Activated CD8-positive, alpha-beta memory T cell treated with anti-CD3 and anti-CD28 coated beads, Interleukin-2, amount 50 U/mL, for 1 hour (primary cell): ENCODE measurements at regions not wholly inside any gene's neighbourhood (a gene's known extent, or its start where the extent isn't known, plus 50 kb on each side); places are given as distances from the start of the nearest gene placed in this dataset.

Experiments used
- DNase-seq: peaks from one replicate; pipeline ENCODE4 v3.0.0-alpha.2; 2020; ENCODE audit errors: extremely low read depth

DNA sequence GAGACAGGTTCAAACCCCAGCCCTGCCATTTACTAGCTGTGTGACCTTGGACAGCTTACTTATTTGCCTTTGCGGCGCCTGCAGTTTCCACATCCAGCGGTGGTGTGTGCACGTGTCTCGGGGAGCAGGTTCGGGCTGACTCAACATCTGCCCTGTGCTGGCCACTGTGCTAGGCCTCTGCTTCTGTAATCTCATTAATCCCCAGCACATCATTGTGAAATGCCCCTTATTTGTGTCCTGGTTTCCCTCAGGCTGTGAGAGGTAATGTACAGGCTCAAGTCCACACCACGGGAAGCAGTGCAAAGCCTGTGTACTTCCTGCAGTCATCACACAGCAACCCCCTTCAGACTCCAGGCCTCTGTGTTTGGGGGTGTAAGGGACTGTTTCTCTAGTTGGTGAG, 285.7 kb downstream of the RPS24 start:
- DNase-seq, result no peak

DNA sequence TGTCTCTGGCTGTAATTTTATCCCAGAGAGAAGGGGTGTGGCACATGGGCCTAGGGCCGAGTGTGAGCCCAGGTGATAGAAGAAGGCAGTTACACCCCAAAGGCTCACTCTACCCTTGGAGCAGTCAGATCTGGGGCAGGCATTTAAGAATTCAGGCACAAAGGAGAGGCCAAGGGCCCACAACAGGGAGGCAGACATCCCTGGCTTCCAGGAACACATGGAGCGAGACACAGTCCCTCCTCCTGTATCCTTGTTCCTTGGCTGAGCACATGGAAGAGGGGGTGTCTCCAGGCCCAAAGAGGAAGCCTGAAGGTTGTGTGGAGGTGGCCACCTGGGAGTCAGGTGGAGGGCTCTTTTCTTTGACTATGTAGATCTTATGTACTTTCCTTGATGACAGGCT, 286.2 kb downstream of the RPS24 start:
- no peak for DNase-seq

DNA sequence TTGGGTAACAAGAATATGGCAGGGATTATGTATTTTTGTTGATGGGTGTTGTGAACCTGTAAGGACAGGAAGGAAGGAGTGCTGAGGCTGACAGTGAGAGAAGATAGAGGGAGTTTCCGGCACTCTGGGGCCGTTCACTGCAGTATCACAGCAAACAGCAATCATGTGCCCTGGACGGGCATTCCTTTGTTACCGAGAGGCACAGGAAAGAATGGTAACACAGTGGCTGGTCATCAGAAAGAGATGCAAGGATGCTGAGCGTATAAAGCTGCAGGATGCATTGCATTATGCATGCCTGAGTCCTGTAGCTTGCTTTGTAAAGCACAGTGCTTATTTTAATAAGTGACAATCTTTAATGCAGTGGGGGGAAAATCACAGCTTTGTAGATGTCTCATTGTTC, 286.8 kb downstream of the RPS24 start:
- no peak for DNase-seq

DNA sequence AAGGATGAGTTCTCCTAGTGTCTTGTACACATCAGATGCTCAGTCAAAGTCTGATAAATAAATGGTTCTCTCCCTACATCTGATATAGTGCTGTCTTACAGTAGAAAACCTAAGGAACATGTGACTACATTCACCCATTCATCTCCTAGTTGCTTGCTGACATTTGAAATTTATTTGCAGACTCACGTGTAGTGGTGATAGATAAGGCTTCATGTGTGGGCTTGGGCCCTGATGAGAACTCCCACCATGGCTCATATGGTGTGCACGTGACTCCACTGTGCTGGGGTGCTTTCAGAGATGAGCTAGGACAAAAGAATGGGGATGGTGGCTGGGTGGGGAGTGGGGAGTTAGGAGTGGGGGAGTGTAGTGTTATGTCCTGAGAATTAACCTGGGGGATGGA, 287.3 kb downstream of the RPS24 start:
- no peak for DNase-seq

DNA sequence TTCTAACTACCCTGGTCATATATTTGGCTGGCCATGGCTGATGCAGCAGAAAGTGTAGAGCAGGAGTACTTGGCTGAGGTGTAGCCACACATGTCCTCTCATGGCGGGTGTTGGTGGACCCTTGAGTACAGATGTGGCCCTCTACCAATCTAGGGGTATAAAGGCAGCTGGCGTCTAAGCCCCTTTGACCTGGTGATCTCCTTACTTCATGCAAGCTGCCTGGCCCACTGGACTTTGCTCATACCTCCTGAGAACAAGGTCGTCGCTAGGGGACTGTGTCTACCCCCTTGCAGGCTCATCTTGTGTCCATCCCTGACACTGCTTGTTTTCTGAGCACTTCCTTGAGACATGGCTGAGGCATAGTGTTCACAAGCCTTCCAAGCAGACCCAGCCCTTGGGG, 287.8 kb downstream of the RPS24 start:
- DNase-seq, result no peak

DNA sequence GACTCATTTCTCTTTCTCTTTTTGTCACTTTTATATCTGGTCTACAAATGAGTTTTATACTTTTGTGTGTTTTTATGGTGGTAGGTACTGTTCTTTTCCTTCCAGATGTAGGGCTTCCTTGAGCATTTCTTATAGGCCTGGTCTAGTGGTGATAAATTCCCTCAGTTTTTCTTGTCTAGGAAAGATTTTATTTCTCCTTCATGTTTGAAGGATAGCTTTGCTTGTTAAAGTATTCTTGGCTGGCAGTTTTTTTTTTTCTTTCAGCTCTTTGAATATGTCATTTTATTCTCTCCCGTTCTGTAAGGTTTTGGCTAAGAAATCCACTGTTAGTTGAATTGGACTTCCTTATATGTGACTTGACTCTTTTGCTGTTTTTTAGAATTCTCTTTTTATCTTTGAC, 292.7 kb downstream of the RPS24 start:
- DNase-seq, result no peak

DNA sequence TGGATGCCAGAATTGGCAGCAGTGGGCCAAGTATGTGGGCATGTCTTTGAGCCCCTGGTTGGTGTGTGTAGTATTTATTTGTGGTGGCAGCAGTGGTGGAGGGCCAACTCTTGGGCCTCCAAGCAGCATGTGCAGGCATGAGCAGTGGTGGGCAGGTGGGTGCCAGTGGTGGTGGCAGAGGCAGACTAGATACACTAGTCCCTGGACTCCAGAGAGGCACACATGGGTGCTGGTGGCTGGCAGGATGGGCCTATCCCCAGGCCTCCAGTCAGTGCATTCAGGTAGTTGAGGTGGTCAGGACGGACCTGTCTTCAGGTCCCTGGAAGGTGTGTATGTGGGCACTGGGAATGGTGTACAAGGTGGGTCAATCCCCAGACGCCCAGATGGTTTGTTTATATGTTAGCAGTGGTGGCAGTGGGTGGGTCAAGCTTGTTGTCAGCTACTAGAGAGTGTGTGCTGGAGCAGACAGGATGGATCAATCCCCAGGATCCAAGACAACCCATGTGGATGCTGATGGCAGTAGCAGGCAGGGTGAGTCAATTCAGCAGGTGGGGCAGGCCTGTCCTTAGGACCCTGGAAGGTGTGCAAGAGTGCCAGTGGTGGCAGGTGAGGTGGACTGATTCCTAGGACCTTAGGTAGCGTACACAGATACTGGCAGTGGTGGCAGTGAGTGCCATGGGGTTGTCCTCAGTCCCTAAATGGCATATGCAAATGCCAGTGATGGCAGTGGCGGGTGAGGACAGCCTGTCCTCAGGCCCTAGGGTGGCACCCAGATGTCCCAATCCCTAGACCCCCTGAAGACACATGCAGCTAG, 294.3 kb downstream of the RPS24 start:
- no peak for DNase-seq

DNA sequence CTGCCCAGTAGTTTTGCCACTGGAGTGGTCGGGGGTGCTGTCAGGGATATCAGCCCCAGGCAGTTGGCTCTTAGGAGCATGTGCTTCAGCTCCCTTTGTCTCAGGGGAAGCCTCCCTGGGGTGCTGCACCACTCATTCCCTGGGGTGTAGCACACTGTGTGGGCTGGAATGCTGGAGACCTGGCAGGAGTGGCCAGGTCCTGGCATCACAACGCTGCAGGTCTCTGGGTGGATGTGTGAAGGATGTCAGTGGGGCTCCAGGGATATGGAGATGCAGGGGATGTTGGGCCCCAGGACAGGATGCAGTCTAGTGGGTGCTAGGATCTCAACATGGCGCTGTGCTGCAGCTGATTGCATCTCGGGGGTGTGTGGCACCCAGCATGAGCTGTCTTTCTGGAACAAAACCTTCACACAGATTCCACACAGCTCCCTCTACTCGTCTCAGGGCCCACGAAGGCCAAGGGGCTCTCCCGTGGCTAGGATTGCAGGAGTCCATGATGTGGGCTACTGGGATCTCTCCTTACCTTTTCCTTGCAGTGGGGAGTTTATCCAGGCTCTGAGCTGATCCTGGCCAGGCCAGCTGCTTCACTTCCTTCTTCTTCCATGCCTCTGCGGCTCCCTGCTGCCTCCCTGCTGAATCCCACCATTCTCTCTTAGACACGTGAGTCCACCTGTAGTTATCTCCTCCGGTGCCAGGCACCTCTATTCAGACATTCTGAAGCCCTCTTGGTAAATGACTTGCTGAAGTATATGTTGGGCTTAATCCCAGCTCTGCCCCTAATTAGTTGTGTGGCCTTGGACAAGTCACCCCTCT, 295.1 kb downstream of the RPS24 start:
- DNase-seq, result no peak

DNA sequence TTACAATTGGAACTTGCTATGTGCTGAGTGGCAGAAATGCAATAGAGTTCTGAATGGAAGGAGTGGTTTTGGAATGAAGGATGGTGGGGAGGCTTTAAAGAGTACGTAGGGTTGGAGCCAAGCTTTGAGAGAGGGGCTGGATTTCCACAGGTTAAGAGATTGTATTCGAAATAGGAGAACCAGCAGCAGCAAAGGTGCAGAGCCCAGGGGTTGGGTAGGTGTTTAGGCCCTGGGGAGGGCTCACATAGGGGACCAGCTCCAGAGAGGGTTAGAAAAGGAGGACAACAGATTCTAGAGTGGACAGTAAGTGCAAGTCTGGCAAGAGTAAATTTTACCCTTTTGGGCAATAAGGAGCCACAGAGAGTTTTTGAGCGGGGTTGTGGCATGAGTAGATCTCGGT, 297.2 kb downstream of the RPS24 start:
- DNase-seq, result no peak

DNA sequence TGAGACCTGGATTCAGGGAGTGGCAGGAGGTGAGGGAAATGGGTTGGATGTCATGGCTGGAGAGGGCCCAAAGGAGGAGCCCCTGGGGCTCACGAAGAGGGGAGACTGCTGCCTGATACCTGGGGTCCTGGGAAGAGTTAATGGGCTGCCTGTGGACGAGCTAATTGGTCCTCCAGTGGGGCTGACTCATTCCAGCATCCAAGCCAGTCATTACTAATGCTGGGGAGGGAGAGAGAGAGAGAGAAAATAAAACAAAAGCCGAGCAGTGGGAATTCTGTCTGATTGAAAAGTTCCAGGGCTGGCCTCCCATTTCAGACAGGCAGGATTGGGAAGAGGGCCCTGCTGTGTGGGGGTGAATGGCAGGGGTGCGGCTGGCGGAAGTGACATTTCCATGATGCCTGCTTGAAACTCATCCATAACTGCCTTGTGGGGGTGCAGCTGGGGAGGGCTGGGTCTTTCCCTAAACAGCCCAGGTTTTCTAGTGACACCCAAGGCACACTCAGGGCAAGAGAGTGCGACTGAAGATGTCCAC, 297.8 kb downstream of the RPS24 start:
- DNase-seq, result no peak

DNA sequence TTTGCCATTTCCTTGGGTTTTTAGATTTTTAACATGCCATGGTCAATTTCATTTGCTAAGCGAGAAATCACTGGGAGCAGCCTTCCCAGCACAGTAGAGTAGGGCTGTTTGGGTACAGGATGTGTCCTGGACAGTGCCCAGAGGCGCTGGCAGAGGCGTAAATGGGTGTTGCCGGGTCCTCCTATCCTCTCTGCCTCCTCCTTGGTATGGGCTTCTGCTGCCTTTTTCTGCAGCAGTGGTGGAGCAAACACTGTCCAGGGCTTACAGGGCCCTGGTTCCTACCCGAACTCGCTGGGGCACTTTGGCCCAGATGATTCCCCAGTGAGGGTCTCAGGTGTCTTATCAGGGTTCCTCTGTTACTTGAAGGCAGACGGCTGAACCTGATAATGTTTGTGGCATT, 298.3 kb downstream of the RPS24 start:
- no peak for DNase-seq

DNA sequence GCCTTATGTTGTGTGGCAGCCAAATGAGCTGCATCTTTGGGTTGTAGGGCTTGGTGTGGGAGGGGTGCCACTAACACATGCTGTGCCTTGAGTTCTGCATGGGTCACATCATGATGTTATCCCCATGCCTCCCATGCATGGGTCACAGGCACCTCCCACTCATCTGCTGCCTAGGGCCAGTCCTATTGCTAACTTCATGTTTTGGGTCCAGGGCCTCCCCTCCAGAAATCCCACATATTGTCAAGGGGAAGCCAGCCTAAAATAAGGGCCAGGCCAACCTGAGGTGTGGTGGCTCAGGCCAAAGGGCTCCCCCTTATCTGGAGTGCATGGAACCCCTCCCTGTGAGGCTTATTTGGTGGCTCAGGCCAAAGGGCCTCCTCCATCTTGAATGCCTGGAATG, 299.0 kb downstream of the RPS24 start:
- no peak for DNase-seq

DNA sequence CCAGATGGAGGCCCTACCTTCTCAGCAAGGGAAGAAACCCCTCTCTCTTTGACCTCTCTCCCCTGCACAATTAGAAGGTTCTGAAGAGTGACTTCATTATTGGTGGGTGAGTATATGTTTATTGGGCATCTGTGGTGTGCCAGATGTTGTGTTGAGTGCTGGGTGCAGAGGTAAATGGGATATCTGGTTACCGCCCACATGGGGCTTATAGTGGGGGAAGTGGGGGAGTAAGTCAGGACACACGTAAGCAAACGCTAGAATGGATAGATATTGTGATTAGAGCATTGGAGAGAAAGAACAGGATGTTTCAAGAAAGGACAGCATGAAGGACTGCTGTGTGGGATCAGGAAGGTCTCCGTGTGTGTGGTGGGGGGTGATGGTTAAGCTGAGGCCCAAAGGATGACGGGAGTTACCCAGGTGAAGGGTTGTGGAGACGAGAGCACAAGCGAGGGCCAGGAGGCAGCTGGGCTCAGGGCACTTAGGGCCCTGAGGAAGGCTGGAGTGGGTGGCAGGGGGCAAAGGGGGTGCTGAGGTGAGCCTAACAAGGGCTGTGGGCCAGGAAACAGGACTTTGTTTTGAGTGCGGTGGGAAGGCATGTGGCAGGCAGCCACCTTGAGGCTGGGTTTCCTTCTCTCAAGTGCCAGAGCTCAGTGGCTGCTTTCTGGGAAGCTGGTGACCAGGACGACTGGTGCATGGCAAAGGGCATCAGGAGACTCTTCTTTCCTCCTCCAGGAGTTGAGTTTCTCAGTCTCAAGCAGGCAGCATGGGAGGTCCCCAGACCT, 299.9 kb downstream of the RPS24 start:
- no peak for DNase-seq

DNA sequence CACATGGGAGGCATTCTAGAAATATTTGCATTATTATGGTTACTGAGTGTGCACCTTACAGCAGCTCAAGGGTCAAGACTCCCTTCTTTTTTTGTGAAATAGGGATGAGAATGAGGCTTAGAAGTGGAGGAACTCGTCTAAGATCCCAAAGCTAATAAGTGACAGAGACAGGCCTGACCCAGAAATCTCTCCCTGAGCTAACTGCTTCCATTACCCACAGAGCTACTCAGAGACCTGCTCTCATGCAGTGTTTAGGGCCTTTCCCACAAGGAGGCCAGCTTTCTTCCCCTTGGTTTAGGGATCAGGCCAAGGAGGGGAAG, 301.7 kb downstream of the RPS24 start:
- DNase-seq, result no peak

DNA sequence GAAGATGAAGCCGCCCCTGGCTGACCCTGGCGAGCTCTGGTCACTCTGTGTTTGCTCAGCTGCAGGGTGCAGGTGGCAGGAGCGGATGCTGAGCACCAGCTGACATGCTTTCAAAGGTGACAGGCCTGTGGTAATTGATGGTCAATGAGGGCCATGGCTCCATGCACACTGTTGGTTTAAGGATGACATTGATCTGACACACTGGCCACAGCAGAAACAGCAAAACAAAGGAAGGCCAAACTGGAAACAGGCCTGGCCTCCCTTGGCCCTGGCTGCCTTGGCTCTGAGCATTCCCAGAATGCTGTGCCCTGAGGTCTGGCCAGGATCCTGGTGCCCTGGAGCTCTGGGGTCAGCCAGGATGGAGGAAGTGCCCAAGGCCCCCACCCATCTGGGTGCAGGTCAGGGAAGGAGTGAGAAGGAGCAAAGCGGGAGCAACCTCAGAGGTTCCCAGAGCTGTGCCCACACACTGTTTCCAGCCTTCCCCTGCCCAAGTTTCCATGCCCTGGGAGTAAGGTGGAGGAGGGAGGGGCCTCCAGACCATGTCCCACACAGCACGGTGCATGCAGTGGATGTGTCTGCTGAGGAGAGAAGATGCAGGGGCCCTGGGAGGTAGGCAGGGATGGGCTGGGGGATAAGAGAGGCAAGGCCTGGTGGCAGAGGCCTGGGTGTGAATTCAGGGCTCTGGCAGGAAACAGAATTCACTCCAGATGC, 302.2 kb downstream of the RPS24 start:
- no peak for DNase-seq

DNA sequence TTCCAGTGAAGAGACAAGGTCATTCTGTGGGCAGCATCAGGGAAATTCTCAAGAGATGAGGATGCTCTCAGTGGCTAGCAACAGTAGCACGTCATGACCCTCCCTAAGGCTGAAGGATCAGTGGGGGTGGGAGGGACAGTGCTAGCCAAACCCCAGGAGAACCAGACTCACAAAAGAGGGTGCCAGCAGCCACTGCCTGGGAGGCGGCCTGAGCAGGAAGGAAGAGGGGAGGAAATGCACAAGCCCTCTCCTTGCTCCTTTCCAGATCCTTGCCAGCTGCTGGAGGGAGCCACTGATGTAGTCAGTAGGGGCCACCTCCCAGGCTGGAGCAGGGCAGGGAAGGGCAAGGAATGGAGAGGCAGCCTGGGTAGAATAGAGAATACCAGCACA, 302.7 kb downstream of the RPS24 start:
- DNase-seq, result no peak

DNA sequence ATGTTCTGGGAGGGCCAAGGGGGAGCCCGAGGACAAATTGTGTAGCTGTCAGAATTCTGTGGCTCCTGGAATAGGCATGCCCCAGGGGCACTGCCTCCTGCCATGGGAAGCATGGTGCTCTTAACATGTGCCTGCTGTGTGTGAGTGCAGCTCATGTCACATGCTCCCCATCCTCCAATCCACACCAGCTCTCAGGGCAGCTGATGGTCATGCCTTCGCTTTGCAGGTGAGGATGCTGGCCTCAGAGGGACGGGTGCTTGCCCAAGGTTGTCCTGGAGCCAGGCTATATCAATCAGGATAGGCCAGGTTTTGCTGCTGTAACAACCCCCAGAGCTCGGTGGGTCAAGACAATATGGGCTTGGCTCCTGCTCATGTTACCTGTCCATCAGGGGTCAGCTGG, 303.4 kb downstream of the RPS24 start:
- no peak for DNase-seq

DNA sequence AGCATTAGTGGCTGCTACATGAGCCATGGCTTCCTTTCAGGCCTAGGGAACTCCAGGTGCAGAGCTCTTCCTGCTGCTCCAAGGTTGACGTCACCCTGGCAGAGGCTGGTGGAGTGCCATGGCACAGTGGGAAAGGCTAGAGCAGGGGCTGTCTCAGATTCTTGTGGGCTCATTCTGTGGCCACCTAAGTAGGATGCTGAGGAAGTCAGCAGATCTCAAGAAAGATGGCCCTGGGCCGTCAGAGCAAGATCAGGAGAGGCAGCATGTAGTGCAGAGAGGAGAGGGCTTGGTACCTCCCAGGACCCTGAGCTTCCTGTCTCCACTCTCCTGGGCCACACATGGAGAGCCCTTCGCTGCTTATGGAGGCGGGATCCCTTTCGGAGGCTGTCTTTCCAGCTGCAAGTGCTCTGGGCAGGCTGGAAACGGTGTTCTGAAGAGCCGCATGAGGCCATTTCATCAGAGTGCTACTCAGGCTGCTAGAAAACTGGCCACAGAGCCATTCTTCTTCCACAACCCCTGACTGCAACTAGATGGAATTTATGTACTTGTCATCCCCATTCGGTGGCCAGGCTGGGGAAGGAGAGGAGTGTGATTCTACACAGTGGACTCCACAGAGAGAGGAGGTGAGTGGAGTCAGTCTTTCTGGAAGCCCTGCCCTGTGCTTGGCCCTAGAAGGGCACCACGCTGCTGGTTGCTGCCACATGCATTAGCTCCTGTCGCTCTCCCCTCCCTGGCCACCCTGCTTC, 304.2 kb downstream of the RPS24 start:
- no peak for DNase-seq

DNA sequence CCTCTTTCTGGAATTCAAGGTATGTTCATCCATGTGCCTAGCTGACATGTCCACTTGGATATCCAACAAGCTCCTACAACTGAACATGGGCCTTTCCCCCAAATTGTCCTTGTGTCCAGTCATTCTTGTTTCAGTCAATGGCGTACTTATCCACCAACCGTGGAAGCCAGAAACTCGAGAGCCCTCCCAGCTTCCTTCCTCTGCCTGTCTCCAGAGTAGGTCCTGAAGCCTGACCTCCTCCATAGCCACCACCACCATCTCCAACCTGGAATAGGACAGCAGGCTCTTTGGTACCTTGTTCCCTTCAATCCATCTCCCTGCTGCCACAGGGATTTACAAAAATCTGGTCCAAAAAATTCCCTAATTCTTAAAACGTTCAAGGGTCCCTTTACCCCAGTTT, 305.1 kb downstream of the RPS24 start:
- DNase-seq, result no peak

DNA sequence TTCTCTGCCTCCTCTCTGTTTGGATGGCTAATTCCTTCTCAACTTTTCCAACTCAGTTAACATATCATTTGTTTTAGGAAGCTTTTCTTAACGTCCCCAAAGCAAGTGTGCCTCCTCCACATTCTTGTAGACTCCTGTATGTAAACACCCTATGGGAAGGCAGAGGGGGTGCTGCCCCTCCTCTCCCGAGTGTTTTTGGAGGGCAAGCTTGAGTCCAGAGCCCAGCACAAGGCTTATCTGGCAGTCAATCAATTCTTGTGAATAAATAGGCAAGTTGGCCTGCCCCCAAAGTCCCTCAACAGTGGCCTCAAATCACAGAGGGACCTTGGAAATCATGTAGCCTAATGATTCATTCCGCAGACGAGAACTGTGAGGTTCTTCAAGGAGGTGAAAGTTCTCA, 305.6 kb downstream of the RPS24 start:
- DNase-seq, result no peak

DNA sequence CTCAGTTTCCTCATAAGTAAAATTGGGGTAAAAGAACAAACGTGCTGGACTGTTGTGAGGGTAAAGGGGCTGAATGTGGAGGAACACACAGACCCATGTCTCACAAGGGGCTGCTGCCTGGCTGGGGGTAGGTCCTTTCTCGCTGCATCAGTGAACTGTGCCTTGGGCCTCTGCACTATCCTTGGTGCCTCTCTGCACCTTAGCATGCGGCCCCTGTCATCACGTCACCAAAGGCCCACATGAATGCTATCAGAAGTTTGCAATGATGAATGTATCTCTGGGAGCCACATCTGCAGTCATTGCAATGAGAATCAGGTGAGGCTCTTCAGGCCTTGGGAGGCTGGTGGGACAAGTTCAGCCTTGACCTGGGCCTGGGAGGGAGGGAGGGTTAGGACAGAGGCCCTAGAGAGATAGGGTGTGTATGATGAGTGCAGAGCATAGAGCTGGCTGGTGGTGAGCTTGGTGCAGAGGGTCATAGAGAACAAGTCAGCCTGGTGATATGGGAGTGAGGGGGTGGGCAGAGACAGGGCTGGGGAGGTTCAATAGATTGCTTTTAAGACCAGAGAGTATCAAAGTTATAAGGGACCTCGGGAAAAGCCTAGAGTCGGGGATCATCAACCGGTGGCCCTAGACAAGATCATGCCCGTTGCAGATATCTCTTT, 308.4 kb downstream of the RPS24 start:
- DNase-seq, result no peak
